Smooth muscle cell of the brain vasculature (primary cell): ENCODE measurements at regions not wholly inside any gene's neighbourhood (a gene's known extent, or its start where the extent isn't known, plus 50 kb on each side); places are given as distances from the start of the nearest gene placed in this dataset.

Experiments
- DNase-seq: peaks from one replicate; pipeline ENCODE4 v3.0.0-alpha.2; 2012; ENCODE audit warnings: low read depth, low spot score

GRCh38 chr2:41927581-41928264 is 120.1 kb upstream of the PKDCC start:
- no peak for DNase-seq

GRCh38 chr2:41928526-41928925 is 119.3 kb upstream of the PKDCC start:
- no peak for DNase-seq

DNA sequence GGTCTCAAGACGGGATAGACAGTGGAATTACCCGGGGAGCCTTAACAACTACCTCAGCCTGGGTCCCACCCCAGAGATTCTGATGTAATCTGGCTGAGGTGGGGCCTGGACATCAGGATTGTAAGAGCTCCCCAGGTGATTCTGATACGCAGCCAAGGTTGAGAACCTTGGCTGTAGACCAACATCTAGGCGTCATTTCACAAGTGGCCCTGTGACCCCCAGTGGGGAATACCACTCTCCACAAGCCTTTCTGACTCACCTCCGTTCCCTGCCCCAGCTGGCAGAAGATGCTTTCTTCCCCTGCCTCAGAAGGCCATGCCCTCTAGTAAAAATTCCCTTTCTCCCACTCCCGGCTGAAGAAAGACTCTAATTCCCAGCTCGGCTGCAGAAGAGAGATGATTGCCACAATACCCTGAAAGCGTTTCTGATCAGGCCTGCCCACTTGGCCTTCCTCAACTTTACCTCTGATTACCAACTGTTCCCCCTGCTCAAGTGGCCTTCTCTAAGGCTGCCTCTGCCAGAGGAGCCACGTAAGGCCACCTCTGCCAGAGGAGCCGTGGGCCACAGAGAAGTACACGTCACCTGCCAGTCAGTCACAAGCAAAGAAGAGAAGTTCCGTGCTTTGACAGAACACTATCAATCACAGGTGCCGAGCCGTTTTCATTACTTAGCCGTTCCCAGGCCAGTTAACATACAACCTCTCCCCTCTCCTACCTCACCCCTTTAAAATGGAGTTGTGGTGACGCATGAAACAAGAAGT is 116.8 kb upstream of the PKDCC start:
- DNase-seq: peak; percentile 97

DNA sequence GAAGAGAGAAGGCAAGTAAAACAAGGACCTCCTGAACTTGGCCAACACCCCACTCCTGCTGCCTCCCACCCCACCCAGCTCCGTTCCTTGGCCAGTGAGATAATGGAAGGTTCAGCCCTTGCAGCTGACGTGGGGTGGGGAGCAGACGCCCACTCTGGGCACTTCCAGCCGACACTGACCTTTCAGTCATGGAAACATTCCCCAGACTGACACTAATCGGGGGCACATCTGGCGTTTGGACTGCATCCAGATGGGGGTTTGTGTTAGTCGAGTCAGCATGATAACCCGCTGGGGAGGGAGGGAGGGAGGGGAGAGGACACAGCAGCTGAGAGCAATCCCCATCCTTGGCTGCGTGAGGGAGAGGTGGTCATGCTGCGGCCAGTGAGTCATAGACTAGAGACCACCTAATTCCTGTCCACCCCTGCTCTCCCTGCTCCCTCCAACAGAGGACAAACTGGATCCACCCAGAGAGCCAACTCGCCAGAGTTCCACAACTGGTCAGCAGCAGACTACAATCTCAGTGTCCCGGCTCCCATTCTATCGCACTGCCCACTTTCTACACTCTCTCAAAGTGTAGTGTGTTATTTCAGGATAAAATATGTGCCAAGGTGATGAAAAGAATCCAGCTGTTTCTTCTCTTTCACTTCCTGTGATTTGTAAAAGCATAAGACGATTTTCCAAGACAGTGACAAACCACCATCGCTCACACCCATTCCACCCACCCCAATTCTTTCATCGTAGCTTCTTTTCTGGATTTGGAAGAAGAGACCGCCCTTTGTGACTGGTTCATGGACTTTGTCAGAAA is 115.4 kb upstream of the PKDCC start:
- DNase-seq: peak; percentile 100

DNA sequence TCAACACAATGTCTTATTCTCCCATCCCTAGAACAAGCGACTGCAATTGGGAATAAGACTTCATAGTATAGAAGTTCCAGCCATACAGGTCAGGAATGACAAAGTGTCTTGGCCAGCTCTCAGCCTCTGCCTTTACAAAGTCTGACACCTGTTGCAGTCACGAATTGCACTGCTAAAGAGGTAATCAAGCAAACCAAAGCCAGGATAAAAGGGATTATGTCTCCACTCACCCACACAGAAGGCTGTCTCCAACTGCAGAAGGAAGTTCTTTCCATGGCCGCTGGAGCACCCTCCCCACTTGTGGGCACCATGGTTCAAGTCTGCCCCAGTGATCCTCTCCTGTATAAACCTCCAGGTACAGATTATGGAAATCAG is 114.8 kb upstream of the PKDCC start:
- no peak for DNase-seq

DNA sequence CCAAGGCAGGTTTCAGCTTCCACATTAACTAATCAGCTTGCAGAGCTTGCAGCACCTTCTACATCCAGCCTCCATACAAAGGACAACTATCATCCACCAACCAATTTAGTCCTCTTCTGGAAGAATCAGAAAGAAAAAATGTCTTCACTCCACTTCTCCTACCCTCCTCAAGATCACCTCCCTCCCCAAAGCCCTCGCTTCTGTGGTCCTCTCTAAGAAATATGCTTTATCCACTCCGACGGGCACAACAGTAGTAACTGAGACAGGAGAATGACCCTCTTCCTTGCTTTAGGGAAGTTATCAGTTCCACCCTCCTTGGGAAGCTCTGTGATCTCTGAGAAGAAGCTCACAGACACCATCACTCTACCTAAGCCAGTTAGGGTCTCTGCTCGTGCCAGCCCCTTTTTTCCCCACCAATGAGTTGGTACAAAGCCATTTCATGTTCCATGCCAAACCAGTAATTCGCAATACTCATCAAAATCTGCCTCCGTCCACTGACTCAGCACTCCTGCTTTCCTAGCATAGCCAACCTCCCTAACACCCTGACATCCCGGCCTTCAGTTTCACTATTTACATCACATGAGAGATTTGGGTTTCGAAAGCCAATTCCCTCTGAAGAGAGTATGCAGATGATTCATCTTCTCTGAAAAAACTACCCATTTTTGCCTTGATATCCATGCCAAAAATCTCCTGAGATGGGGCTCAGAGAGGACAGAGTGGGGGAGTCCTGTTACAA is 114.1 kb upstream of the PKDCC start:
- peak; percentile 78 for DNase-seq

DNA sequence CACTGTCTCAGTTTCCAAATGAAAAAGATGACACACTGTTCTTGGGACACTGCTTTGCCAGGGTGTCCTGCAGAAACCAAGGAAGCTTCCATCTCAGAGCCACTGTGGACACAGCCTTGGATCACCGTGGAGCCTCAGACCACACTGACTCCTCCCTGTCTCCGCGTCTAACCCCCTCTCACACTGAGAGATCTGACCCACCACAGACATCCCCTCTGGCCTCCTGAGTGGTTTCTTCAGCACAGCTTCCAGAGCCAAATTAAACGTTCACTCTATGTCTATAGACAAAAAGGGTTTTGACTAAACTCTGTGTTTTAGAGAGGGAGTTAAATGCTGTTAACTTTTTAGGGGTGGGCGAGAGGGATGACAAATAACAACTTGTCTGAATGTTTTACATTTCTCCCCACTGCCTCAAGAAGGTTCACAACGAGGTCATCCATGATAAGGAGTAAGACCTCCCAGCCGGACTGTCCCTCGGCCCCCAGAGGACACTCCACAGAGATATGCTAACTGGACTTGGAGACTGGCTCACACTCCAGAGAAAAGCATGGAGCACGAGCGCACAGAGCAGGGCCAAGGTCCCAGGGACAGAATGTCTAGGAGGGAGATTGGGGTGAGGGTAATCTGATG is 113.4 kb upstream of the PKDCC start:
- DNase-seq: no peak

GRCh38 chr2:41935002-41935401 is 112.8 kb upstream of the PKDCC start:
- no peak for DNase-seq

DNA sequence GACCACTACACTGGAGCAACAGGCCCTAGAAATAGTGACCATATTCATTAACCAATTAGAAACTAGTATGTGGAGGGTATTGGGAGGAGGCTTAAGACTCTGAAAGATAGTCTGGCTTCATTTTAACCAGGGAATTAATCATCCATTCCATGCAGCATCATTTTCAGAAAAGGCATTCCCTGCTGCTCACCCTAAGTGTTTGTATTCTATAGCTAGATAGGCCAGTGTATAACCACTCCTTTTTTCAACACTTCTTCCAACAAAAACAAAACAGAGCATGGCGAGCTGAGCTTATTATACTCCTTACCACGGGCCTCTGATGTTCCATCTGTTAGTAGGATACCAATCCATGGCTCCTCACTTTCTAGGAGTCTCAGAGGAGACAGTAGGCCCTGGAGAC is 112.0 kb upstream of the PKDCC start:
- DNase-seq: no peak

DNA sequence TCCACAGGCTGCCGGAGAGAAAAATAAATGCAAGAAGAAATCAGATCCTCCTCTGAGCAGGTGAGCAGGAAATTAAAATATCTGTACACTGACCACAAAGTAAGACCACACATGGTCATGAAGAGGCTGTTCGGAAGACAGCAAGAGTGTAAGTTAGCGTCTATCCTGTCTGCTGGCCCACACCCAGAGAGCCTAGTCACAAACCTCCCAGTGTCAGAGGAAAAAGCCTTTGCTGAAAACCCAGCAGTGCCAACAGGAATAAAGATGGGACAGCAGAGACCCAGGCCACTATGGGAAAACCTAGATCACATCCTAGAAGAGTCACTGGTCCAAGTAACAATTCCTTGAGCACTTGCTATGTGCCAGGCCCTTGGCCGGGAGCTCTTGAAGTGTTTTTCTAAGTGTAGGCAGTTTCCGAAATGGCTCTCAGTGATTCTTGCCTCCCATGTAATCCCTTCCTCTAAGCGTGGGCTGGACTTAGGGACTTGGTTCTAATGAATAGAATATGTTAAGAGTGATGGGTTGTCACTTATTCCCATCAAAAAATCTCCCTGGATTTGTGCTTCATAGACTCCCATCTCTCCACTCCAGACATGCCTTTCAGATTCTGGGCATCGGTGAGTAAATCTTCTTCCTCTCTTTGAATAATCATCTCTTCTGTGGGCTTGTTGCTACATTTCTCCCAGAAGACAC is 110.9 kb upstream of the PKDCC start:
- DNase-seq: no peak

- no peak for DNase-seq
These were observed 110.3 kb upstream of the PKDCC start for GRCh38 chr2:41937464-41937906.

DNA sequence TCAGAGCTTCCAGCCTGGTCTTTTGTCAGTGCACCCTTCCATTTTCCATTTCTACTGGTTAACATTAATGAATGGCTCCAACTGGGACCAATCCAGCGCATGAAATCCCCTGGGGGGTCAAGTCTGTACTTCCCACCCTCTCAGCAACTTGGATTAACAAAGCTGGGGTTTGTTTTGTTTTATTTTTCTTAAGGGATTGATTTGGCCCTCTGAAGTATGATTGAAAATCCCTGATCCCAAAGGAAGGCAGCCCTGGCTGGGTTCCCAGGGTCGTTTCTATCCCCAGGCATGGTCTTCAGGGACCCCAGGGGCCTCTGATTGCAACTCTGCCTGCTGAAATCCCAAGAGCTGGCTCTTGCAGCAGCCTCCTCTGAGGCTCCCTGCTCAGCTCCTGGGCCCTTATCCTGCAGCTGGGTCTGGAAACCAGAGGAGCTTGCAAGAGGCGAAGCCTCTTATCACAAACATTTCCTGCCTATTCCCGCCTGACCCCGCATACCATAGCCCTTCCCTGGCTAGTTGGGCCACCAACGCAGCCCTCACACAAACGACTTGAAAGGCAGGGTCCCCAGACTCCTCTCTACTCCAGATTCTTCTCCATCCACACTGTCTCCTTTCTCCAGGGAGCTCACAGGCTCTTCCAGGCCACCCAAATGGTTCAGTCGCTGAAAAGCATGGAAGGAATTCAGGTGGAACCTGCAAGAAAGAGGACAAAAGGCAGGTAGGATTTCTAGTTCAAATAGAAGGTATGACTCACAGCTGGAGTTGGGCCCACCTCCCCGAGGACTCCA is 109.7 kb upstream of the PKDCC start:
- DNase-seq: no peak

- no peak for DNase-seq
These were observed 107.6 kb upstream of the PKDCC start for GRCh38 chr2:41940060-41940744.

DNA sequence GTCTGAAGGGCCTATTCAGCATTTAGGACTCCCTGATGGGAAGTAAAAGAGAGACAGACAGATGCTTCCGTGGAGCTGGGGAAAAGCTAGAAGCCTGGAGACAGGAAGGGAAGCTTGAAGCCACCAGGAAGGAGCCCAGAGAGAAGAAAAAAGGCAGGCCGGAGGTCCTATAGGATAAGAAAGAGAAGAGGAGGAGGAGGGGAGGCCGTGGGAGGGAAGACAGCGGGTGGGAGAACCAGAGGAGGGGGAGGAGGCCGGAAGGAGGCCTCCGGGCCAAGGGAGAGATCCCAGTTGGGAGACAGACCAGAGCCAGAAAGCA is 107.1 kb upstream of the PKDCC start:
- no peak for DNase-seq

GRCh38 chr2:41941831-41942230 is 106.0 kb upstream of the PKDCC start:
- no peak for DNase-seq

- DNase-seq: no peak
These were observed 105.5 kb upstream of the PKDCC start for GRCh38 chr2:41942278-41942677.

- DNase-seq: no peak
These were observed 104.7 kb upstream of the PKDCC start for GRCh38 chr2:41943159-41943558.

DNA sequence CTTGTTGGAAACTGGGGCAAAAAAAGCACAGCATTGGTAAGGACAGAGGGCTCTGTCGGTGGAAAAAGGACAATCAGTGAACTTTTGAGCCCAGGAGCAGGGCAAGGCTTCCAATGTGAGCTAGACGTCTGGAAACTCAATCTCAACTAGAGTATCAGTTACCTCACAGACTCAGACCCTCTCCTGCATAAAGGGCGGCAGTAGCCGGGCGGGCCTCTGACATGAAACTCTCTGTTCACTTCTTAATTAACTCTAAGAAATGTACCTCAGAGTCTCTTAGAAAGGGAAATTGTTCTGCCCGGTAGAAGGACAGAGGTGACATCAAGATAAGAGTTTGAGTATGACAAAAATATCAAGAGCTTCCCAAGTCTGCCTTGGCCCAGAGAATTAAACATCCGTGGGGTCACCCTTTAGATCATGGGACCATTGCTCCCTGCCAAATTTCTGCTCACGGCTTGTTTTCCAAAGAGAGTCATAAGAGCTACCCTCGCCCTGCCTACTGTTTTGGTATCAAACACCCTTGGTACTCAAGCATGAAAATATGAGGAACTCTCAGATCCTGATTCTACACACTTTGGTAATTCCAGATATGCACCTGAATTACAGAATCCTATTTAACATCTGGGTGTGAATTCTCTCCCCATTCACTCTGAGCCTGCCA is 103.5 kb upstream of the PKDCC start:
- DNase-seq: no peak
